ENCODE measurements at regions not wholly inside any gene's neighbourhood (a gene's known extent, or its start where the extent isn't known, plus 50 kb on each side); places are given as distances from the start of the nearest gene placed in this dataset.

- Histone ChIP-seq H3K56ac (replicated peaks; ENCODE audit: insufficient read length, low read depth, low read length) (no peak overlapping the region), H3K4me1 (replicated peaks in 1 of 4; ENCODE audit: control insufficient read depth in 3 of 4, insufficient read depth in 4 of 4, low read length in 3 of 4) (no peaks in the 10 kb centered on the region), H2BK15ac (ENCODE audit: low read length) (no peak overlapping the region), H2BK5ac (ENCODE audit: low read depth, low read length) (no peak overlapping the region), H3K14ac (ENCODE audit: insufficient read length) (no peak overlapping the region), H2BK12ac (ENCODE audit: low read depth, low read length) (no peak overlapping the region), H3K4me2 (ENCODE audit: insufficient read depth in 1 of 2, low read depth in 2 of 2, low read length in 2 of 2) (no peak overlapping the region), H3K23me2 (ENCODE audit: low read depth, low read length) (no peaks in the 10 kb centered on the region), H3K4me3 (ENCODE audit: extremely low read depth in 1 of 4, insufficient read depth in 2 of 4, low read depth in 3 of 4, low read length in 4 of 4) (no peak overlapping the region), H3K9ac (replicated peaks in 1 of 4; ENCODE audit: extremely low read depth in 1 of 4, low read depth in 3 of 4, low read length in 3 of 4) (no peak overlapping the region), H3K9me3 (ENCODE audit: insufficient read depth in 2 of 2, low read depth in 1 of 2, low read length in 1 of 2) (peaks cover 13 to 21% of the 10 kb centered on the region in 2 experiments), H3K79me1 (ENCODE audit: low read depth, low read length) (no peaks in the 10 kb centered on the region), H2AK5ac (ENCODE audit: low read depth, low read length) (no peak overlapping the region), H3K36me3 (ENCODE audit: control insufficient read depth in 2 of 4, insufficient read depth in 4 of 4, low read length in 3 of 4) (no peaks in the 10 kb centered on the region), H2AFZ (ENCODE audit: low read length) (no peak overlapping the region), H4K8ac (ENCODE audit: extremely low read depth, insufficient read depth, low read length) (no peak overlapping the region), H3K4ac (replicated peaks; ENCODE audit: insufficient read length, low read depth, low read length) (no peak overlapping the region), H3K18ac (ENCODE audit: extremely low read depth, low read length) (no peak overlapping the region), H2BK120ac (replicated peaks; ENCODE audit: low read depth, low read length) (no peak overlapping the region), H2BK20ac (ENCODE audit: low read length) (no peak overlapping the region), H4K91ac (replicated peaks; ENCODE audit: insufficient read length, low read length) (no peak overlapping the region), H3K27ac (ENCODE audit: low read depth, low read length) (no peak overlapping the region), H4K5ac (ENCODE audit: insufficient read length, low read depth, low read length) (no peak overlapping the region), H4K20me1 (replicated peaks in 1 of 2; ENCODE audit: control insufficient read depth in 1 of 2, insufficient read depth in 2 of 2, low read length in 2 of 2) (no peaks in the 10 kb centered on the region), H3K23ac (ENCODE audit: insufficient read length) (no peak overlapping the region), H3K79me2 (ENCODE audit: control insufficient read depth in 1 of 2, insufficient read depth in 2 of 2, low read length in 2 of 2) (no peaks in the 10 kb centered on the region), H3K27me3 (replicated peaks in 1 of 4; ENCODE audit: control insufficient read depth in 3 of 4, extremely low read depth in 1 of 4, insufficient read depth in 3 of 4, low read length in 3 of 4) (no peaks in the 10 kb centered on the region)
- POLR2A ChIA-PET (ENCODE audit: partially characterized antibody) = no interaction called here
- WGBS, 2 experiments (ENCODE audit: extremely low coverage in 1 of 2, insufficient coverage in 1 of 2, insufficient read length in 1 of 2, insufficient replicate concordance in 2 of 2, low coverage in 1 of 2, low lambda C conversion rate in 2 of 2, missing lambda C conversion rate in 1 of 2) = 80% methylated on average over 1 of the region's 1 CpG; no CpG with 5 or more reads in 1 of the 2 experiments
- DNase-seq (ENCODE audit: low read depth in 1 of 2, low spot score in 2 of 2) (no peak), FAIRE-seq (no peak)
- CTCF ChIA-PET (ENCODE audit: partially characterized antibody) = interaction anchor here (0.6 to 0.9 kb wide), 2 partner anchors 15 to 89 kb away, joined by 3 read pairs; no protein-coding TSS in a partner anchor
- no peak for TF ChIP-seq ATF2 (IDR thresholded peaks at IDR 0.05; ENCODE audit: low read length)
- no peak for TF ChIP-seq NANOG (IDR thresholded peaks at IDR 0.05; ENCODE audit: insufficient read depth, low read depth, low read length, poor library complexity, severe bottlenecking)
- no peak for TF ChIP-seq BRCA1 (IDR thresholded peaks at IDR 0.05; ENCODE audit: low read depth, low read length)
- no peak for TF ChIP-seq TAF1 (IDR thresholded peaks at IDR 0.05; ENCODE audit: low read depth, low read length)
- TF ChIP-seq CBX8 (IDR thresholded peaks at IDR 0.05; ENCODE audit: borderline replicate concordance, low read depth, low read length) = no peak
- no peak for TF ChIP-seq POLR2A (IDR thresholded peaks at IDR 0.05; ENCODE audit: control extremely low read depth in 1 of 2, low read depth in 2 of 2, low read length in 2 of 2)
- no peak for TF ChIP-seq GTF2F1 (IDR thresholded peaks at IDR 0.05; ENCODE audit: borderline replicate concordance, low read depth, low read length)
- no peak for TF ChIP-seq RXRA (IDR thresholded peaks at IDR 0.05; ENCODE audit: insufficient read depth, low read depth, low read length)
- TF ChIP-seq, protein P1, sequence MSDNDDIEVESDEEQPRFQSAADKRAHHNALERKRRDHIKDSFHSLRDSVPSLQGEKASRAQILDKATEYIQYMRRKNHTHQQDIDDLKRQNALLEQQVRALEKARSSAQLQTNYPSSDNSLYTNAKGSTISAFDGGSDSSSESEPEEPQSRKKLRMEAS (IDR thresholded peaks at IDR 0.05) = no peak
- TF ChIP-seq, protein P2, sequence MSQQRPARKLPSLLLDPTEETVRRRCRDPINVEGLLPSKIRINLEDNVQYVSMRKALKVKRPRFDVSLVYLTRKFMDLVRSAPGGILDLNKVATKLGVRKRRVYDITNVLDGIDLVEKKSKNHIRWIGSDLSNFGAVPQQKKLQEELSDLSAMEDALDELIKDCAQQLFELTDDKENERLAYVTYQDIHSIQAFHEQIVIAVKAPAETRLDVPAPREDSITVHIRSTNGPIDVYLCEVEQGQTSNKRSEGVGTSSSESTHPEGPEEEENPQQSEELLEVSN (IDR thresholded peaks at IDR 0.05) = no peak
- TF ChIP-seq TCF12 (IDR thresholded peaks at IDR 0.05; ENCODE audit: low read depth, low read length) = no peak
- no peak for TF ChIP-seq KDM1A (IDR thresholded peaks at IDR 0.05; ENCODE audit: borderline replicate concordance, low read length)
- TF ChIP-seq TBP (IDR thresholded peaks at IDR 0.05; ENCODE audit: low read depth, low read length) = no peak
Measured at GRCh38 chr1:157910270-157910669, 68.7 kb upstream of the CD5L start.
